ENCODE measurements at regions not wholly inside any gene's neighbourhood (a gene's known extent, or its start where the extent isn't known, plus 50 kb on each side); places are given as distances from the start of the nearest gene placed in this dataset.

DNA sequence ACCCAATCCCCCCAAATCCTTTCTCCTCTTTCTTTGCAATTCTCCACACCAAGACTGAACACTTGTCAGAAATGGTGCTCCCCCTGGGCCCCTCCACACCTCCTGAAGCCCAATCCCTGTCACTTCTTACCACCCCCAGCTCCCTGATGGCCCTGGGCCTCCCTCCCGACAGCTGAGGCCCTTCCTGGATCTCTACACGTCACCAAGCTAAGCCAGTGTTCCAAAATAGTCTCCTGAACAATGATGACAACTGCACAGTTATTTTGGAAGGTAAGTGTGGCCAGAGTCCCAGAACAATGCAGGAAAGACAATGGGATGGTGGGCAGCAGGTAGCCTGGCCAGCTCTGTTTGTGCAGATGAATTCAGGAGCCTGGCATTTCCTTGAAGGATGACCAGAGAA, 63.7 kb upstream of the PRSS3 start:
- TF ChIP-seq POLR2A (IDR thresholded peaks at IDR 0.05; ENCODE audit: low read length) (no peak), GATA1 (IDR thresholded peaks at IDR 0.05; ENCODE audit: low read depth, low read length) (no peak)

Measured in erythroblast (primary cell).